Spleen (tissue), 11 donors: ENCODE measurements at regions not wholly inside any gene's neighbourhood (a gene's known extent, or its start where the extent isn't known, plus 50 kb on each side); places are given as distances from the start of the nearest gene placed in this dataset.

Experiments used
- DNase-seq: peaks from one replicate; pipeline ENCODE4 v3.0.0-alpha.2; 2020
- H3K27ac ChIP-seq, 8 donors: fragments of 200-600 bp; sonication (generic) in 7 of 8; 1 replicate in 4 of 8; 2 replicates in 4 of 8; pipeline versions ENCODE4 v1.5.0 to v1.8.0; 2016 to 2021; ENCODE audit warnings: inconsistent platforms in 4 of 8, mild to moderate bottlenecking in 4 of 8, moderate library complexity in 1 of 8
- H3K27me3 ChIP-seq, 7 donors: fragments of 200-600 bp; sonication (generic) in 6 of 7; replicated peaks in 1 of 7; 1 replicate in 4 of 7; 2 replicates in 3 of 7; pipeline versions ENCODE4 v1.5.0 to v1.8.0; 2016 to 2021; ENCODE audit warnings: inconsistent platforms in 3 of 7, mild to moderate bottlenecking in 1 of 7
- H3K36me3 ChIP-seq, 6 donors: fragments of 200-600 bp; sonication (generic) in 5 of 6; 1 replicate in 4 of 6; 2 replicates in 2 of 6; pipeline versions ENCODE4 v1.5.0 to v1.8.0; 2016 to 2021; ENCODE audit warnings: inconsistent platforms in 2 of 6
- H3K4me1 ChIP-seq, 6 donors: fragments of 200-600 bp; sonication (generic) in 5 of 6; 1 replicate in 3 of 6; 2 replicates in 3 of 6; pipeline versions ENCODE4 v1.5.0 to v1.8.0; 2016 to 2021; ENCODE audit warnings: inconsistent platforms in 3 of 6
- H3K4me3 ChIP-seq, 8 donors: fragments of 200-600 bp; sonication (generic) in 7 of 8; 1 replicate in 4 of 8; 2 replicates in 4 of 8; pipeline versions ENCODE4 v1.5.0 to v1.8.0; 2016 to 2021; ENCODE audit warnings: inconsistent platforms in 4 of 8, mild to moderate bottlenecking in 4 of 8, moderate library complexity in 2 of 8
- H3K9me3 ChIP-seq, 8 donors: fragments of 200-600 bp; sonication (generic) in 7 of 8; 1 replicate in 4 of 8; 2 replicates in 4 of 8; pipeline versions ENCODE4 v1.5.0 to v1.8.0; 2016 to 2021; ENCODE audit warnings: inconsistent platforms in 4 of 8
- CTCF ChIP-seq, 11 experiments: fragments of 200-600 bp in 7 of 11; fragments of 450-650 bp in 4 of 11; sonication (generic) in 4 of 11; IDR thresholded peaks in 8 of 11; conservative IDR thresholded peaks in 3 of 11; 1 replicate in 7 of 11; 2 replicates in 4 of 11; pipeline versions ENCODE4 v1.4.0 to v1.8.0; 2016 to 2021; ENCODE audit warnings: antibody characterized with exemption in 11 of 11, inconsistent platforms in 4 of 11, mild to moderate bottlenecking in 1 of 11
- POLR2A ChIP-seq, 3 donors: fragments of 450-650 bp; IDR thresholded peaks; one replicate each; pipeline ENCODE4 v1.5.1; 2017; ENCODE audit warnings: antibody characterized with exemption in 3 of 3, mild to moderate bottlenecking in 1 of 3
- POLR2AphosphoS5 ChIP-seq, 3 donors: sonication (generic); formaldehyde crosslinking; IDR thresholded peaks; one replicate each; pipeline ENCODE4 v1.5.1; 2017; ENCODE audit warnings: antibody characterized with exemption in 3 of 3
- WGBS, 5 donors: extraction: QIAGEN DNeasy Blood & Tissue Kit in 3 of 5; methylation state at CpG; one replicate each; pipeline versions ENCODE4 v1.1.5 to v1.1.7; 2013 to 2018; 5-methylcytosine and 5-hydroxymethylcytosine counted together
- intact Hi-C: fragments of 100-400 bp; cut with DNase I; formaldehyde crosslinking; loops from one replicate; pipeline ENCODE4 v1.15.0; 2023; ENCODE audit warnings: low total_unique reads
- donor health status: healthy with polysubstance abuse.
- donor health status: DM: no; HTN: no; CAD: no; lungs with moderate emphysema.
- donor health status: DM: no; HTN: no; CAD: no.
- donor health status: Bipolar disorder and iron deficiency.
- donor health status: healthy.
- donor health status: DM: no; HTN: no; CAD: no.
- donor health status: DM: yes; HTN: yes; CAD: no.

GRCh38 chr6:56370561-56371211 lies 123.3 kb upstream of the COL21A1 start:
- no peaks in the 10 kb centered on the region for H3K36me3 ChIP-seq
- H3K27me3 ChIP-seq = no peaks in the 10 kb centered on the region
- peaks cover 9 to 36% (median 28%) of the 10 kb centered on the region in 6 donors for H3K4me1 ChIP-seq
- no peaks in the 10 kb centered on the region for H3K9me3 ChIP-seq
- WGBS, 5 donors = 57 to 74% (median 68%) methylated on average over 2 of the region's 2 CpGs
- H3K4me3 ChIP-seq = no peak overlapping the region
- TF ChIP-seq POLR2AphosphoS5 (IDR thresholded peaks at IDR 0.05) (peak in 1 of 3 donors; percentile 59), CTCF (IDR thresholded peaks at IDR 0.05 in 8 of 11, conservative IDR thresholded peaks at IDR 0.05 in 3 of 11) (no peak)
- DNase-seq = no peak
- H3K27ac ChIP-seq = peak overlapping the region; percentile 19 to 85 (median 74)
- intact Hi-C loops = no loop called here

GRCh38 chr6:56370127-56370540 lies 122.8 kb upstream of the COL21A1 start:
- H3K27me3 ChIP-seq = no peaks in the 10 kb centered on the region
- WGBS, 5 donors = 72 to 85% (median 79%) methylated on average over 10 of the region's 10 CpGs
- peak overlapping the region in 7 of 8 donors; percentile 42 to 85 (median 74) for H3K27ac ChIP-seq
- H3K9me3 ChIP-seq = no peaks in the 10 kb centered on the region
- intact Hi-C loops = no loop called here
- no peak for DNase-seq
- H3K4me1 ChIP-seq = peaks cover 9 to 36% (median 28%) of the 10 kb centered on the region in 6 donors
- no peaks in the 10 kb centered on the region for H3K36me3 ChIP-seq
- TF ChIP-seq POLR2A (IDR thresholded peaks at IDR 0.05) (no peak), CTCF (IDR thresholded peaks at IDR 0.05 in 8 of 11, conservative IDR thresholded peaks at IDR 0.05 in 3 of 11) (no peak)
- H3K4me3 ChIP-seq = no peak overlapping the region

- Histone ChIP-seq H3K4me1 (peaks cover 9 to 36% (median 28%) of the 10 kb centered on the region in 6 donors), H3K9me3 (no peaks in the 10 kb centered on the region), H3K36me3 (no peaks in the 10 kb centered on the region), H3K27me3 (no peaks in the 10 kb centered on the region), H3K4me3 (no peak overlapping the region), H3K27ac (peak overlapping the region in 7 of 8 donors; percentile 32 to 85 (median 58))
- intact Hi-C loops = no loop called here
- WGBS, 5 donors = 39 to 64% (median 41%) methylated on average over 3 of the region's 3 CpGs
- no peak for DNase-seq
- TF ChIP-seq CTCF (IDR thresholded peaks at IDR 0.05 in 8 of 11, conservative IDR thresholded peaks at IDR 0.05 in 3 of 11) (no peak), POLR2AphosphoS5 (IDR thresholded peaks at IDR 0.05) (peak in 1 of 3 donors; percentile 15)
Observed at GRCh38 chr6:56368491-56368890, 121.1 kb upstream of the COL21A1 start.

- 67 to 87% (median 80%) methylated on average over 6 of the region's 6 CpGs for WGBS, 5 donors
- TF ChIP-seq POLR2AphosphoS5 (IDR thresholded peaks at IDR 0.05) (no peak), POLR2A (IDR thresholded peaks at IDR 0.05) (no peak), CTCF (IDR thresholded peaks at IDR 0.05 in 8 of 11, conservative IDR thresholded peaks at IDR 0.05 in 3 of 11) (no peak)
- no peak overlapping the region for H3K4me3 ChIP-seq
- no peaks in the 10 kb centered on the region for H3K9me3 ChIP-seq
- no peaks in the 10 kb centered on the region for H3K36me3 ChIP-seq
- H3K27me3 ChIP-seq = no peaks in the 10 kb centered on the region
- peaks cover 9 to 32% (median 25%) of the 10 kb centered on the region in 6 donors for H3K4me1 ChIP-seq
- intact Hi-C loops = no loop called here
- H3K27ac ChIP-seq = no peak overlapping the region
- DNase-seq = no peak
Observed at GRCh38 chr6:56366141-56366852, 118.9 kb upstream of the COL21A1 start.
